ENCODE measurements at regions not wholly inside any gene's neighbourhood (a gene's known extent, or its start where the extent isn't known, plus 50 kb on each side); places are given as distances from the start of the nearest gene placed in this dataset.

- H3K27me3 ChIP-seq (ENCODE audit: insufficient read depth, low read length), result no peaks in the 10 kb centered on the region
- H3K4me3 ChIP-seq (replicated peaks in 1 of 2; ENCODE audit: low read depth in 1 of 2, low read length in 2 of 2), result no peak overlapping the region
- H2AFZ ChIP-seq (ENCODE audit: low read depth, low read length, poor library complexity, severe bottlenecking), result no peak overlapping the region
- no peak overlapping the region for H3K4me2 ChIP-seq (ENCODE audit: low read length)
- no peaks in the 10 kb centered on the region for H3K4me1 ChIP-seq (ENCODE audit: control insufficient read depth in 1 of 2, insufficient read depth in 2 of 2, low read length in 2 of 2)
- no peaks in the 10 kb centered on the region for H3K36me3 ChIP-seq (ENCODE audit: control insufficient read depth in 1 of 2, insufficient read depth in 2 of 2, low read length in 2 of 2)
- no peak overlapping the region for H3K27ac ChIP-seq (ENCODE audit: low read depth, low read length)
- H3K79me2 ChIP-seq (ENCODE audit: insufficient read depth, low read length), result no peaks in the 10 kb centered on the region
- no peak for TF ChIP-seq EZH2 (IDR thresholded peaks at IDR 0.05)
- no peak for TF ChIP-seq EGR1 (IDR thresholded peaks at IDR 0.05; ENCODE audit: low read depth)
- no peak for TF ChIP-seq CTCF (IDR thresholded peaks at IDR 0.05 in 2 of 3, conservative IDR thresholded peaks at IDR 0.05 in 1 of 3; ENCODE audit: borderline replicate concordance in 1 of 3, insufficient read depth in 1 of 3, low read depth in 2 of 3, low read length in 2 of 3)
- no peak for TF ChIP-seq EZH2phosphoT487 (IDR thresholded peaks at IDR 0.05; ENCODE audit: borderline replicate concordance)
- TF ChIP-seq SP1 (IDR thresholded peaks at IDR 0.05; ENCODE audit: low read depth), result no peak
- TF ChIP-seq MAX (IDR thresholded peaks at IDR 0.05), result no peak
- no peak for TF ChIP-seq ZNF274 (IDR thresholded peaks at IDR 0.05; ENCODE audit: low read depth, low read length)
- TF ChIP-seq CBX3 (IDR thresholded peaks at IDR 0.05; ENCODE audit: low read depth), result no peak
- CTCF ChIA-PET, result no interaction called here
- H3K9me2 ChIP-seq (ENCODE audit: insufficient read depth), result no peaks in the 10 kb centered on the region
- no TSS peak for BruUV-seq (replicated peaks)
- intact Hi-C loops (cut with micrococcal nuclease), result no loop called here
- ATAC-seq (no peak), DNase-seq (ENCODE audit: low read depth, low spot score) (no peak)
- RAD21 ChIA-PET (ENCODE audit: low non-redundant PET in 1 of 2, low total read pairs in 2 of 2, uncharacterized antibody in 2 of 2, unreplicated experiment in 2 of 2), result no interaction called here
- no peaks in the 10 kb centered on the region for H4K20me1 ChIP-seq (ENCODE audit: insufficient read depth)
- H3K9ac ChIP-seq (ENCODE audit: low read length), result no peak overlapping the region
- H3K9me3 ChIP-seq (ENCODE audit: control insufficient read depth in 1 of 2, insufficient read depth in 1 of 2, low read depth in 1 of 2, low read length in 2 of 2), result no peaks in the 10 kb centered on the region
- POLR2A ChIA-PET, result no interaction called here
Measured at GRCh38 chr19:30130356-30131122, 188.5 kb downstream of the URI1 start.
